HepG2 (cell line): ENCODE measurements at regions not wholly inside any gene's neighbourhood (a gene's known extent, or its start where the extent isn't known, plus 50 kb on each side); places are given as distances from the start of the nearest gene placed in this dataset.

Experiments used
- ATAC-seq: fragments of 200-7000 bp; cut with Tn5 transposase; 3 replicates; pipeline ENCODE4 v1.9.1; 2020; ENCODE audit warnings: mild to moderate bottlenecking, moderate library complexity
- BruUV-seq: library from RNA; stranded (reverse); fragments of 400-500 nt; replicated peaks from 2 replicates; lab custom pipeline; 2021; lab: Mats Ljungman, UMichigan
- CTCF ChIA-PET: fragments of 300-600 bp; formaldehyde crosslinking; extraction: SDS; loops from one replicate; lab custom pipeline; 2021; ENCODE audit warnings: low total read pairs, inconsistent platforms, low intra/inter-chr PET ratio; lab: Yijun Ruan, JAX
- POLR2A ChIA-PET: fragments of 350-600 bp; sonication (Branson Sonifier 250); formaldehyde crosslinking; loops from one replicate; lab custom pipeline; 2020; ENCODE audit warnings: antibody characterized with exemption, inconsistent platforms; lab: Yijun Ruan, JAX
- DNase-seq: peaks from one replicate; pipeline ENCODE4 v3.0.0-alpha.2; 2015; ENCODE audit warnings: low spot score
- FAIRE-seq: peaks from 3 replicates; lab custom pipeline; 2011; peaks lifted over from hg19 to GRCh38; lab: Jason Lieb, UNC
- H2AFZ ChIP-seq: one replicate; pipeline ENCODE4 v1.6.1; 2011; ENCODE audit warnings: low read length, inconsistent platforms
- H3K27ac ChIP-seq: fragments of 300-600 bp; 3 replicates; pipeline ENCODE4 v1.8.0; 2011; ENCODE audit warnings: mixed run types, mild to moderate bottlenecking, mixed read lengths, low read length, inconsistent platforms; ENCODE audit not compliant: insufficient read depth; ENCODE audit errors: extremely low read length
- H3K27me3 ChIP-seq, 2 experiments: fragments of 200-600 bp in 1 of 2; 2 replicates in 1 of 2; 3 replicates in 1 of 2; pipeline versions ENCODE4 v1.6.0 to v1.8.0; 2011; ENCODE audit warnings: low read length in 2 of 2, mild to moderate bottlenecking in 2 of 2, moderate library complexity in 2 of 2, inconsistent platforms in 1 of 2; ENCODE audit not compliant: insufficient read depth in 2 of 2, control insufficient read depth in 1 of 2
- H3K36me3 ChIP-seq, 2 experiments: fragments of 200-600 bp in 1 of 2; replicated peaks in 1 of 2; 2 replicates in 1 of 2; 3 replicates in 1 of 2; pipeline versions ENCODE4 v1.5.1 to v1.8.0; 2011; ENCODE audit warnings: low read length in 2 of 2, inconsistent platforms in 1 of 2; ENCODE audit not compliant: insufficient read depth in 2 of 2, control insufficient read depth in 1 of 2
- H3K4me1 ChIP-seq: 2 replicates; pipeline ENCODE4 v1.5.1; 2012; ENCODE audit warnings: low read length, inconsistent platforms; ENCODE audit not compliant: insufficient read depth
- H3K4me2 ChIP-seq: 2 replicates; pipeline ENCODE4 v1.6.0; 2011; ENCODE audit warnings: low read depth, low read length, inconsistent platforms
- H3K4me3 ChIP-seq, 3 experiments: fragments of 200-600 bp in 1 of 3; sonication (generic), shearing (Covaris generic) in 1 of 3; replicated peaks in 1 of 3; 2 replicates each; pipeline ENCODE4 v1.5.1; 2011 to 2016; ENCODE audit warnings: low read length in 3 of 3, inconsistent platforms in 2 of 3, low read depth in 2 of 3, mild to moderate bottlenecking in 2 of 3, control low read depth in 1 of 3, mixed read lengths in 1 of 3; ENCODE audit not compliant: insufficient read depth in 1 of 3
- H3K79me2 ChIP-seq: one replicate; pipeline ENCODE4 v1.6.1; 2011; ENCODE audit warnings: low read length, inconsistent platforms; ENCODE audit not compliant: insufficient read depth
- H3K9ac ChIP-seq: 2 replicates; pipeline ENCODE4 v1.6.0; 2011; ENCODE audit warnings: mild to moderate bottlenecking, low read depth, low read length, inconsistent platforms; ENCODE audit not compliant: insufficient read depth
- H3K9me3 ChIP-seq: 2 replicates; pipeline ENCODE4 v1.5.1; 2012; ENCODE audit warnings: mild to moderate bottlenecking, low read length
- H4K20me1 ChIP-seq: 2 replicates; pipeline ENCODE4 v1.6.0; 2011; ENCODE audit warnings: inconsistent platforms, mild to moderate bottlenecking, low read length, moderate library complexity; ENCODE audit not compliant: insufficient read depth
- FLYWCH1 ChIP-seq: sonication (generic); formaldehyde crosslinking; IDR thresholded peaks from 2 replicates; pipeline ENCODE4 v1.8.1; 2023; ENCODE audit warnings: mild to moderate bottlenecking, missing genetic modification reagents
- GABPB1 ChIP-seq: IDR thresholded peaks from 2 replicates; pipeline ENCODE4 v1.6.1; 2016; ENCODE audit warnings: mild to moderate bottlenecking, missing genetic modification reagents, moderate library complexity, missing compliant biosample characterization
- KAT8 ChIP-seq: IDR thresholded peaks from 2 replicates; pipeline ENCODE4 v1.6.1; 2016; ENCODE audit warnings: missing genetic modification reagents, missing compliant biosample characterization
- SRSF4 ChIP-seq: fragments of 200-400 bp; formaldehyde crosslinking; IDR thresholded peaks from one replicate; pipeline ENCODE4 v1.6.1; 2018; ENCODE audit warnings: mild to moderate bottlenecking, low read depth, low read length, moderate library complexity; ENCODE audit not compliant: poor library complexity, severe bottlenecking
- ZFP41 ChIP-seq: sonication (generic); formaldehyde crosslinking; IDR thresholded peaks from 2 replicates; pipeline ENCODE4 v1.4.0; 2020; ENCODE audit warnings: mild to moderate bottlenecking, missing genetic modification reagents, borderline replicate concordance
- ZNF335 ChIP-seq: sonication (generic); formaldehyde crosslinking; IDR thresholded peaks from 2 replicates; pipeline ENCODE4 v1.4.0; 2020; ENCODE audit warnings: missing genetic modification reagents
- WGBS: methylation state at CpG from one replicate; pipeline ENCODE4 v1.1.6; 2017; ENCODE audit warnings: low lambda C conversion rate; 5-methylcytosine and 5-hydroxymethylcytosine counted together
- in situ Hi-C: cut with HindIII; loops from 2 replicates; pipeline ENCODE4 v1.10.0; 2017; ENCODE audit warnings: low pct_unique_long_range_greater_than_20kb; ENCODE audit not compliant: extremely low pct_ligation_motif_present
- intact Hi-C: fragments of 100-400 bp; cut with micrococcal nuclease; formaldehyde crosslinking; loops from one replicate; pipeline ENCODE4 v1.10.0; 2022; ENCODE audit not compliant: unreplicated experiment
- TF ChIP-seq, protein P1 (sequence below): sonication (generic); formaldehyde crosslinking; IDR thresholded peaks from 2 replicates; pipeline ENCODE4 v1.4.0; 2020; ENCODE audit warnings: missing genetic modification reagents

GRCh38 chr17:13078591-13079385 is 61.0 kb upstream of the ELAC2 start:
- Histone ChIP-seq H3K9me3 (no peaks in the 10 kb centered on the region), H3K79me2 (no peaks in the 10 kb centered on the region), H3K9ac (no peak overlapping the region), H3K27me3 (peaks cover 2 to 7% of the 10 kb centered on the region in 2 experiments; a peak in 2 of 5 replicates), H4K20me1 (no peaks in the 10 kb centered on the region), H3K4me3 (no peak overlapping the region), H3K27ac (no peak overlapping the region), H3K4me1 (no peaks in the 10 kb centered on the region), H2AFZ (no peak overlapping the region), H3K4me2 (no peak overlapping the region), H3K36me3 (no peaks in the 10 kb centered on the region)
- POLR2A ChIA-PET, result no interaction called here
- TF ChIP-seq FLYWCH1, result no peak
- no peak for TF ChIP-seq GABPB1 (CRISPR knock-in tag)
- TF ChIP-seq SRSF4, result no peak
- DNase-seq, result no peak
- CTCF ChIA-PET, result no interaction called here
- FAIRE-seq, result no peak
- no TSS peak for BruUV-seq
- intact Hi-C loops (no loop called here), in situ Hi-C loops (no loop called here)
- WGBS, result 28% methylated on average over 11 of the region's 12 CpGs
- no peak for ATAC-seq

GRCh38 chr17:13076905-13077304 is 59.1 kb upstream of the ELAC2 start:
- no peak overlapping the region for H3K9ac ChIP-seq
- no peak overlapping the region for H3K4me2 ChIP-seq
- no peaks in the 10 kb centered on the region for H3K79me2 ChIP-seq
- no peak for ATAC-seq
- H4K20me1 ChIP-seq, result no peaks in the 10 kb centered on the region
- FAIRE-seq, result no peak
- H2AFZ ChIP-seq, result no peak overlapping the region
- H3K9me3 ChIP-seq, result no peaks in the 10 kb centered on the region
- intact Hi-C loops (no loop called here), in situ Hi-C loops (no loop called here)
- 33% methylated on average over 4 of the region's 4 CpGs for WGBS
- TF ChIP-seq ZFP41 (CRISPR knock-in tag) (no peak), ZNF335 (CRISPR knock-in tag) (no peak), KAT8 (CRISPR knock-in tag) (no peak)
- TF ChIP-seq, protein P1, sequence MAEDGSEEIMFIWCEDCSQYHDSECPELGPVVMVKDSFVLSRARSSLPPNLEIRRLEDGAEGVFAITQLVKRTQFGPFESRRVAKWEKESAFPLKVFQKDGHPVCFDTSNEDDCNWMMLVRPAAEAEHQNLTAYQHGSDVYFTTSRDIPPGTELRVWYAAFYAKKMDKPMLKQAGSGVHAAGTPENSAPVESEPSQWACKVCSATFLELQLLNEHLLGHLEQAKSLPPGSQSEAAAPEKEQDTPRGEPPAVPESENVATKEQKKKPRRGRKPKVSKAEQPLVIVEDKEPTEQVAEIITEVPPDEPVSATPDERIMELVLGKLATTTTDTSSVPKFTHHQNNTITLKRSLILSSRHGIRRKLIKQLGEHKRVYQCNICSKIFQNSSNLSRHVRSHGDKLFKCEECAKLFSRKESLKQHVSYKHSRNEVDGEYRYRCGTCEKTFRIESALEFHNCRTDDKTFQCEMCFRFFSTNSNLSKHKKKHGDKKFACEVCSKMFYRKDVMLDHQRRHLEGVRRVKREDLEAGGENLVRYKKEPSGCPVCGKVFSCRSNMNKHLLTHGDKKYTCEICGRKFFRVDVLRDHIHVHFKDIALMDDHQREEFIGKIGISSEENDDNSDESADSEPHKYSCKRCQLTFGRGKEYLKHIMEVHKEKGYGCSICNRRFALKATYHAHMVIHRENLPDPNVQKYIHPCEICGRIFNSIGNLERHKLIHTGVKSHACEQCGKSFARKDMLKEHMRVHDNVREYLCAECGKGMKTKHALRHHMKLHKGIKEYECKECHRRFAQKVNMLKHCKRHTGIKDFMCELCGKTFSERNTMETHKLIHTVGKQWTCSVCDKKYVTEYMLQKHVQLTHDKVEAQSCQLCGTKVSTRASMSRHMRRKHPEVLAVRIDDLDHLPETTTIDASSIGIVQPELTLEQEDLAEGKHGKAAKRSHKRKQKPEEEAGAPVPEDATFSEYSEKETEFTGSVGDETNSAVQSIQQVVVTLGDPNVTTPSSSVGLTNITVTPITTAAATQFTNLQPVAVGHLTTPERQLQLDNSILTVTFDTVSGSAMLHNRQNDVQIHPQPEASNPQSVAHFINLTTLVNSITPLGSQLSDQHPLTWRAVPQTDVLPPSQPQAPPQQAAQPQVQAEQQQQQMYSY (CRISPR knock-in tag), result no peak
- H3K4me3 ChIP-seq, result no peak overlapping the region
- no TSS peak for BruUV-seq
- ChIA-PET POLR2A (no interaction called here), CTCF (no interaction called here)
- H3K36me3 ChIP-seq, result no peaks in the 10 kb centered on the region
- H3K27ac ChIP-seq, result no peak overlapping the region
- H3K27me3 ChIP-seq, result peaks cover 0 to 4% of the 10 kb centered on the region in 2 experiments; a peak in 1 of 5 replicates
- no peaks in the 10 kb centered on the region for H3K4me1 ChIP-seq
- DNase-seq, result no peak
